ENCODE measurements at regions not wholly inside any gene's neighbourhood (a gene's known extent, or its start where the extent isn't known, plus 50 kb on each side); places are given as distances from the start of the nearest gene placed in this dataset.

- ATAC-seq (no peak), DNase-seq (no peak)
- TF ChIP-seq, protein P1, sequence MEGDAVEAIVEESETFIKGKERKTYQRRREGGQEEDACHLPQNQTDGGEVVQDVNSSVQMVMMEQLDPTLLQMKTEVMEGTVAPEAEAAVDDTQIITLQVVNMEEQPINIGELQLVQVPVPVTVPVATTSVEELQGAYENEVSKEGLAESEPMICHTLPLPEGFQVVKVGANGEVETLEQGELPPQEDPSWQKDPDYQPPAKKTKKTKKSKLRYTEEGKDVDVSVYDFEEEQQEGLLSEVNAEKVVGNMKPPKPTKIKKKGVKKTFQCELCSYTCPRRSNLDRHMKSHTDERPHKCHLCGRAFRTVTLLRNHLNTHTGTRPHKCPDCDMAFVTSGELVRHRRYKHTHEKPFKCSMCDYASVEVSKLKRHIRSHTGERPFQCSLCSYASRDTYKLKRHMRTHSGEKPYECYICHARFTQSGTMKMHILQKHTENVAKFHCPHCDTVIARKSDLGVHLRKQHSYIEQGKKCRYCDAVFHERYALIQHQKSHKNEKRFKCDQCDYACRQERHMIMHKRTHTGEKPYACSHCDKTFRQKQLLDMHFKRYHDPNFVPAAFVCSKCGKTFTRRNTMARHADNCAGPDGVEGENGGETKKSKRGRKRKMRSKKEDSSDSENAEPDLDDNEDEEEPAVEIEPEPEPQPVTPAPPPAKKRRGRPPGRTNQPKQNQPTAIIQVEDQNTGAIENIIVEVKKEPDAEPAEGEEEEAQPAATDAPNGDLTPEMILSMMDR (IDR thresholded peaks at IDR 0.05), result no peak
- H3K4me1 ChIP-seq, result peaks cover 0 to 25% of the 10 kb centered on the region in 2 donors
- H3K4me3 ChIP-seq, result no peak overlapping the region
- H3K36me3 ChIP-seq, result no peaks in the 10 kb centered on the region
- H3K9me3 ChIP-seq, result no peaks in the 10 kb centered on the region
- H3K27me3 ChIP-seq, result peaks cover 4 to 60% of the 10 kb centered on the region in 2 donors
- no peak overlapping the region for H3K27ac ChIP-seq
- intact Hi-C loops (cut with DNase I), result no loop called here
Observed at GRCh38 chr5:77855369-77855768, 79.2 kb upstream of the TBCA start.

DNA sequence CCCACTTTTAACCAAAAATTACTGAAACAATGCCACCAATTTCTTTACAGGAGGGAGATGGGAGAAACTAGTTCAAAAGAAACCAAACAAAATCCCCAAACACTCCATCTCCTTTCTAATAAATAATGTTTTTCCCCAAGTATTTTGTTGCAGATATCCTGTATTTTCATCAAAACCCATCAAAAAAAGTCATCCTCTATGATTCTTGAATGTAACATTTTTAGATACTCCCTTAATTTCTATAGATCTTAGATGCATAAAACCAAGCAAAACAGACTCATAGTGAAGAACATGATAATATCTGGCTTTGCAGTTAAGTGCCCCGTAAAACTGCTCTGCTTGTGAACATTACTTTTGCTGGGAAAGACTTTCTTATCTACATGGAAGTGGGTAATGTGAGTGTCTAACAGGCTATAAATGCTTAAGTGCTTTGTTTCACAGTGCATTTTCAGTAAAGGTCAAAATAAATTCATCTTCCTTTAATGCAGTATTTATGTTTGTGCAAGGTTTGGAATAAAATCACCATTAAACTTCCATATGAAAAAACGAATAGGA, 77.3 kb upstream of the TBCA start:
- H3K4me3 ChIP-seq, result no peak overlapping the region
- DNase-seq (no peak), ATAC-seq (no peak)
- no peaks in the 10 kb centered on the region for H3K9me3 ChIP-seq
- H3K36me3 ChIP-seq, result no peaks in the 10 kb centered on the region
- H3K27ac ChIP-seq, result no peak overlapping the region
- peaks cover 0 to 25% of the 10 kb centered on the region in 2 donors for H3K4me1 ChIP-seq
- peaks cover 4 to 63% of the 10 kb centered on the region in 2 donors for H3K27me3 ChIP-seq
- intact Hi-C loops (cut with DNase I), result no loop called here
- TF ChIP-seq, protein P1 (IDR thresholded peaks at IDR 0.05), result no peak

DNA sequence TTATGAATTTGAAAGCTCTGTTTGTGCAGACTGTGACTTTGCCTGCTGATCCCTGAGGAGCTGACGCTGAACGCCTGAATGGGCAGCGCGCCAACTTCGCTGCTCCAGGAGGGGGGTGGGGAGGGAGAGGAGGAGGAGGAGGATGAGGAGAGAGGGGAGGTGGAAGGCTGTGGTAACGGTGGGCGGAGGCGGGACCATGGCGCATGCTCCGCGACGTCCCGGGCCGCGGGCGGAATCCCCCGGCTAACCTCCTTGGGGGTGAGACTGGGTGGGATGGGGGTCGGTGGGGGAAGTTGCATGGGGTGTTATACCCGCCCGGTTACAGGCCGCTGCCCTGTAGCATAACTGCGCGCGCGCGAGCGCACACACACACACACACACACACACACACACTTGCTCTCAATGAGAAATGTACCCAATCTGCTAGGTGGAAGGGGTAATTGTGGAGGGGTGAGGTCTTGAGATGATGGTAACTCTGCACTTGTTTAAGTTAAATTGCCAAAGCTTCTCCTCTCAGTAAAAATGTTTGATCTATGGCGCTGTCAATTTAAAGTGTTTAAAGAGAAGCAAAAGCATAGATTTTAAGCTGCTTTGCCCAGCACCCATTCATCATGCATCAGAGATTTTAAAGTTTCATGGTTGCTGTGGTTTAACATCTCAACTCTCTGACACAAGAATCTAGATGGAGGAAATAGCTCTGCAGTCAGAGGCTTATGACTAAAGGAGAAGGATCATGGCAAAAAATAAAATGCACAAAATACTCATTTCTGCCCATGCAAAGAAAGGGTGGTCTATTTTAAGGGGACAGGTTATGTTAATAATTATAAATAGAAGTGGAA, 76.6 kb upstream of the TBCA start:
- Histone ChIP-seq H3K4me1 (peaks cover 0 to 25% of the 10 kb centered on the region in 2 donors), H3K9me3 (no peaks in the 10 kb centered on the region), H3K4me3 (peak overlapping the region; percentile 38 to 50), H3K27me3 (peaks cover 4 to 70% of the 10 kb centered on the region in 2 donors), H3K27ac (no peak overlapping the region), H3K36me3 (no peaks in the 10 kb centered on the region)
- peak; percentile 66 for ATAC-seq
- TF ChIP-seq, protein P1 (IDR thresholded peaks at IDR 0.05), result no peak
- intact Hi-C loops (cut with DNase I), result no loop called here
- peak in 3 of 4 donors; percentile 60 to 80 (median 77) for DNase-seq

DNA sequence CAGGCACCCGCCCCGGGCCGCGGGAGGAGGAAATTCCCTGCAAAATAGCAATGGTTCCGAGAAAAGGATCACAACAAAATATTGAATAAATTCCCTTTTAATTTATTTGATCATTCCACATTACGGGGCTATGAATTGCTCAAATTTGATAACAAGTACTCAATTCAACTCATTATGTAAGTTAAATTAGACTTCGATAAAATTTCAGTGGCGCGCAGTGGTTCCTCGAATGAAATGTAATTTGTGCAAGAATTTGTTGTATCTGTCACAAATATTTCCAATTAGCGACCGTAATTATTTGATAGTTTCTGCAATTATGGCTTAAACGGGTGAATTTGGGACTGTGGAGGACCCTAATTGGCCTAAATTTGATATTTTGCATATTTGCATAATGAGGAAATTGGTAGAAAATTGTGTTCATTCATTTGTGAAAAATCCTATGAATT, 76.0 kb upstream of the TBCA start:
- TF ChIP-seq, protein P1 (IDR thresholded peaks at IDR 0.05), result no peak
- ATAC-seq (no peak), DNase-seq (no peak)
- intact Hi-C loops (cut with DNase I), result no loop called here
- no peaks in the 10 kb centered on the region for H3K36me3 ChIP-seq
- H3K4me1 ChIP-seq, result peaks cover 0 to 25% of the 10 kb centered on the region in 2 donors
- H3K9me3 ChIP-seq, result no peaks in the 10 kb centered on the region
- H3K4me3 ChIP-seq, result peak overlapping the region; percentile 38 to 50
- H3K27me3 ChIP-seq, result peaks cover 5 to 76% of the 10 kb centered on the region in 2 donors
- no peak overlapping the region for H3K27ac ChIP-seq
